ENCODE measurements at regions not wholly inside any gene's neighbourhood (a gene's known extent, or its start where the extent isn't known, plus 50 kb on each side); places are given as distances from the start of the nearest gene placed in this dataset.

DNA sequence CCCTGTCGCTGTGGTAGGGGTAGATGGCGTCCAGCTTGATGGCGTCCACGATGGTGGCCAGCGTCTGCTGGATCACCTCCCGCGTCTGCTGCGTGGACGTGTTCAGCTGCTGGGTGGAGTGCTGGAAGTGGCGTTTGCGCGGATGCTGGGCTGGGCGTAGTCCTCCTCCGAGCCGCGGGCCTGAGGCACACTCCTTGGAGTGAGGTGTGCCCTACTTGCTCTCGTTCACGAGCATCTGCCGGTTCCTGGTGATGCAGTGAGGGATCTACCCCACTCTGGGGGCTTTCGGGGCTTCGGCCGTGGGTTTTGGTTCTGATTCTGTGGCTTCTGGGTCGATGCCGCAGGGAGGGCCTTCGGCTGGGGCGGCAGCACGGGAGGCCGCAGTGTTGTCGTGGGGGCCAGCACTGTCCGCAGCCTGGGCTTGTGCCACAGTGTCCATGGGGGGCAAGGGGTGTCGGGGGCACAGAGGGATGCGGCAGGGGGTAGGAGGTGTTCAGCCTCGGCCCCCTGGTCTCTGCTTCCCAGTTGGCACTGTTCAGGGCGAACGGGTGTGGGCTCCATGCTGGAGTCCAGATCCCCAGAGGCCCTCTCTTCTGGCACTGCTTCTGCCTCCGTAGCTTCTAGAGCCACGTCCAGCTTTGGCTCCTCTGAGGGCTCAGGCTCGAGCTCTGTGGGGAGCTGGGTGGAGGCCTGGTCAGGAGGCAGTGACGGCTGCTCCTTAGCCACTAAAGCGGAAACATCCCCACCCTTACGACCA, 890.6 kb upstream of the LRRTM1 start:
- Histone ChIP-seq H2AFZ (ENCODE audit: low read length) (no peak overlapping the region), H3K4me2 (ENCODE audit: low read depth, low read length, poor library complexity, severe bottlenecking) (no peak overlapping the region), H3K36me3 (ENCODE audit: insufficient read depth, low read length) (no peaks in the 10 kb centered on the region), H3K27me3 (ENCODE audit: insufficient read depth, low read length, poor library complexity, severe bottlenecking) (no peaks in the 10 kb centered on the region), H3K4me3 (ENCODE audit: low read length, poor library complexity, severe bottlenecking) (no peak overlapping the region), H3K4me1 (ENCODE audit: insufficient read depth, low read length, poor library complexity, severe bottlenecking) (no peaks in the 10 kb centered on the region), H3K9me2 (replicated peaks; ENCODE audit: low read depth, low read length) (no peaks in the 10 kb centered on the region), H3K9me3 (ENCODE audit: insufficient read depth, low read depth, low read length) (no peaks in the 10 kb centered on the region), H3K79me2 (ENCODE audit: insufficient read depth, low read length) (no peaks in the 10 kb centered on the region), H3K9ac (ENCODE audit: low read depth, low read length, poor library complexity, severe bottlenecking) (no peak overlapping the region), H3F3A (ENCODE audit: low read depth) (no peaks in the 10 kb centered on the region), H4K20me1 (ENCODE audit: insufficient read depth, low read length, poor library complexity, severe bottlenecking) (no peaks in the 10 kb centered on the region)
- TF ChIP-seq EZH2phosphoT487 (IDR thresholded peaks at IDR 0.05; ENCODE audit: borderline replicate concordance): no peak
- TF ChIP-seq, protein P1, sequence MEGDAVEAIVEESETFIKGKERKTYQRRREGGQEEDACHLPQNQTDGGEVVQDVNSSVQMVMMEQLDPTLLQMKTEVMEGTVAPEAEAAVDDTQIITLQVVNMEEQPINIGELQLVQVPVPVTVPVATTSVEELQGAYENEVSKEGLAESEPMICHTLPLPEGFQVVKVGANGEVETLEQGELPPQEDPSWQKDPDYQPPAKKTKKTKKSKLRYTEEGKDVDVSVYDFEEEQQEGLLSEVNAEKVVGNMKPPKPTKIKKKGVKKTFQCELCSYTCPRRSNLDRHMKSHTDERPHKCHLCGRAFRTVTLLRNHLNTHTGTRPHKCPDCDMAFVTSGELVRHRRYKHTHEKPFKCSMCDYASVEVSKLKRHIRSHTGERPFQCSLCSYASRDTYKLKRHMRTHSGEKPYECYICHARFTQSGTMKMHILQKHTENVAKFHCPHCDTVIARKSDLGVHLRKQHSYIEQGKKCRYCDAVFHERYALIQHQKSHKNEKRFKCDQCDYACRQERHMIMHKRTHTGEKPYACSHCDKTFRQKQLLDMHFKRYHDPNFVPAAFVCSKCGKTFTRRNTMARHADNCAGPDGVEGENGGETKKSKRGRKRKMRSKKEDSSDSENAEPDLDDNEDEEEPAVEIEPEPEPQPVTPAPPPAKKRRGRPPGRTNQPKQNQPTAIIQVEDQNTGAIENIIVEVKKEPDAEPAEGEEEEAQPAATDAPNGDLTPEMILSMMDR (conservative IDR thresholded peaks at IDR 0.05; ENCODE audit: low read length): no peak

DNA sequence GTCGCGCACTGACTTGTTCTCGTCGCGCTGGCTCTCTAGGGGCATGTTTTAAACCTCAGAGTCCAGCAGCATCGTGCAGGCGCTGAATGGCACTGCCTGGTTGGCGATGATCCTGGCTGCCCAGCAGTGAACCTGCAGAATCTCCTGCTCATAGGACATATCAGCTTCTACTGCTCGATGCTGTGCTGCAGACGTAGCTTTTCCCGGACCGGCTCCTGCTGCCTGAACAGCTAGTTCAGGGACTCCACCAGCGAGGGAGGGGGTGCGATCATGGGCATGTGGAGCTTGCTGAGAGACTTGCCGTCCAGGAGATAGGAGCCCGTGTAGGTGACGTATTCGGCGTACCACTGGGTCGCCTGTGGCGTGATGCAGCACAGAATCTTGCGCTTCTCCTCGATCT, 890.0 kb upstream of the LRRTM1 start:
- Histone ChIP-seq H2AFZ (ENCODE audit: low read length) (no peak overlapping the region), H3K27me3 (ENCODE audit: insufficient read depth, low read length, poor library complexity, severe bottlenecking) (no peaks in the 10 kb centered on the region), H3F3A (ENCODE audit: low read depth) (no peaks in the 10 kb centered on the region), H3K4me3 (ENCODE audit: low read length, poor library complexity, severe bottlenecking) (no peak overlapping the region), H3K4me1 (ENCODE audit: insufficient read depth, low read length, poor library complexity, severe bottlenecking) (no peaks in the 10 kb centered on the region), H3K9me3 (ENCODE audit: insufficient read depth, low read depth, low read length) (no peaks in the 10 kb centered on the region), H3K36me3 (ENCODE audit: insufficient read depth, low read length) (no peaks in the 10 kb centered on the region), H3K4me2 (ENCODE audit: low read depth, low read length, poor library complexity, severe bottlenecking) (no peak overlapping the region), H3K79me2 (ENCODE audit: insufficient read depth, low read length) (no peaks in the 10 kb centered on the region), H4K20me1 (ENCODE audit: insufficient read depth, low read length, poor library complexity, severe bottlenecking) (no peaks in the 10 kb centered on the region), H3K9me2 (replicated peaks; ENCODE audit: low read depth, low read length) (no peaks in the 10 kb centered on the region), H3K9ac (ENCODE audit: low read depth, low read length, poor library complexity, severe bottlenecking) (no peak overlapping the region)
- TF ChIP-seq EZH2phosphoT487 (IDR thresholded peaks at IDR 0.05; ENCODE audit: borderline replicate concordance): no peak
- TF ChIP-seq, protein P1 (conservative IDR thresholded peaks at IDR 0.05; ENCODE audit: low read length): no peak

DNA sequence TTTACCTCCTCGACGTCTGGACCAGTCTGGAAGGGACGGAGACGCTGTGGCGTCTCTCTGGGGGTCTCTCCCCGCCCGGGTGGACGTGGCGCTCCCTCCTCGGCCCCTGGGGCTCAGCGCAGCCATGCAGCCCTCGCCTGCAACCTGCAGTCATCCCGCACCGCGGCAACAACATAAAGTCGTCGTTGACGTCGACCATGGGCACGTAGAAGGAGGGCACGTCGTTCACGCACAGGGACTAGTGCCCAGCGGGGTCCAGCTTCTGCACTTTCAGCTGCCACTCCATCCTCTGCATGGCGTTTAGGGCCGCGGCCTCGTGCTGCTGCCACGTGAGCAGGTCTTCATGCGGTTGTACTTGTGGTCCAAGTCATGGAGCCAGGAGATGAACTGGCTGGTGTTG, 889.6 kb upstream of the LRRTM1 start:
- Histone ChIP-seq H4K20me1 (ENCODE audit: insufficient read depth, low read length, poor library complexity, severe bottlenecking) (no peaks in the 10 kb centered on the region), H3K9me2 (replicated peaks; ENCODE audit: low read depth, low read length) (no peaks in the 10 kb centered on the region), H3K79me2 (ENCODE audit: insufficient read depth, low read length) (no peaks in the 10 kb centered on the region), H3K36me3 (ENCODE audit: insufficient read depth, low read length) (no peaks in the 10 kb centered on the region), H3K4me2 (ENCODE audit: low read depth, low read length, poor library complexity, severe bottlenecking) (no peak overlapping the region), H3K9me3 (ENCODE audit: insufficient read depth, low read depth, low read length) (no peaks in the 10 kb centered on the region), H3K4me1 (ENCODE audit: insufficient read depth, low read length, poor library complexity, severe bottlenecking) (no peaks in the 10 kb centered on the region), H3K9ac (ENCODE audit: low read depth, low read length, poor library complexity, severe bottlenecking) (no peak overlapping the region), H3F3A (ENCODE audit: low read depth) (no peaks in the 10 kb centered on the region), H2AFZ (ENCODE audit: low read length) (no peak overlapping the region), H3K4me3 (ENCODE audit: low read length, poor library complexity, severe bottlenecking) (no peak overlapping the region), H3K27me3 (ENCODE audit: insufficient read depth, low read length, poor library complexity, severe bottlenecking) (no peaks in the 10 kb centered on the region)
- no peak for TF ChIP-seq EZH2phosphoT487 (IDR thresholded peaks at IDR 0.05; ENCODE audit: borderline replicate concordance)
- TF ChIP-seq, protein P1 (conservative IDR thresholded peaks at IDR 0.05; ENCODE audit: low read length): no peak

Measured in Loucy (cell line).